H1 (cell line): ENCODE measurements at regions not wholly inside any gene's neighbourhood (a gene's known extent, or its start where the extent isn't known, plus 50 kb on each side); places are given as distances from the start of the nearest gene placed in this dataset.

Experiments
- CTCF ChIA-PET: fragments of 300-600 bp; sonication (Branson Sonifier 250); formaldehyde crosslinking; loops from one replicate; lab custom pipeline; 2021; ENCODE audit not compliant: partially characterized antibody; lab: Charles Lee
- POLR2A ChIA-PET: fragments of 300-600 bp; sonication (Branson Sonifier 250); formaldehyde crosslinking; loops from one replicate; lab custom pipeline; 2021; ENCODE audit warnings: inconsistent platforms; ENCODE audit not compliant: partially characterized antibody; lab: Charles Lee
- DNase-seq, 2 experiments: peaks; one replicate each; pipeline versions ENCODE4 v3.0.0 to v3.0.0-alpha.2; 2010 to 2022; ENCODE audit warnings: low spot score in 2 of 2, low read depth in 1 of 2, mixed read lengths in 1 of 2
- FAIRE-seq: peaks from 2 replicates; lab custom pipeline; 2011; peaks lifted over from hg19 to GRCh38; lab: Jason Lieb, UNC
- H2AFZ ChIP-seq: 2 replicates; pipeline ENCODE4 v1.8.1; 2012; ENCODE audit warnings: low read length, inconsistent platforms
- H2AK5ac ChIP-seq: 2 replicates; pipeline ENCODE4 v1.6.1; 2013; ENCODE audit warnings: low read depth, low read length
- H2BK120ac ChIP-seq: replicated peaks from 2 replicates; pipeline ENCODE3; 2013; ENCODE audit warnings: low read depth, low read length, inconsistent platforms
- H2BK12ac ChIP-seq: 2 replicates; pipeline ENCODE4 v1.6.1; 2013; ENCODE audit warnings: low read depth, low read length
- H2BK15ac ChIP-seq: 2 replicates; pipeline ENCODE4 v1.6.1; 2013; ENCODE audit warnings: low read length
- H2BK20ac ChIP-seq: 2 replicates; pipeline ENCODE4 v1.6.1; 2013; ENCODE audit warnings: low read length
- H2BK5ac ChIP-seq: 2 replicates; pipeline ENCODE4 v1.6.1; 2013; ENCODE audit warnings: low read depth, low read length
- H3K14ac ChIP-seq: 2 replicates; pipeline ENCODE4 v1.6.1; 2013; ENCODE audit warnings: inconsistent platforms; ENCODE audit not compliant: insufficient read length
- H3K18ac ChIP-seq: 2 replicates; pipeline ENCODE4 v1.6.1; 2013; ENCODE audit warnings: low read length; ENCODE audit errors: extremely low read depth
- H3K23ac ChIP-seq: 2 replicates; pipeline ENCODE4 v1.6.1; 2013; ENCODE audit warnings: inconsistent platforms; ENCODE audit not compliant: insufficient read length
- H3K23me2 ChIP-seq: 2 replicates; pipeline ENCODE4 v1.6.1; 2013; ENCODE audit warnings: low read depth, low read length
- H3K27ac ChIP-seq: 2 replicates; pipeline ENCODE4 v1.6.1; 2011; ENCODE audit warnings: low read depth, low read length, inconsistent platforms
- H3K27me3 ChIP-seq, 4 experiments: replicated peaks in 1 of 4; 1 replicate in 1 of 4; 2 replicates in 3 of 4; pipeline versions ENCODE4 v1.6.1 to v1.8.1; 2011 to 2013; ENCODE audit warnings: low read length in 3 of 4, mild to moderate bottlenecking in 3 of 4, inconsistent platforms in 2 of 4, mixed read lengths in 2 of 4, moderate library complexity in 1 of 4; ENCODE audit not compliant: control insufficient read depth in 3 of 4, insufficient read depth in 3 of 4; ENCODE audit errors: extremely low read depth in 1 of 4
- H3K36me3 ChIP-seq, 4 experiments: 2 replicates each; pipeline versions ENCODE4 v1.6.1 to v1.8.1; 2011 to 2013; ENCODE audit warnings: mild to moderate bottlenecking in 4 of 4, low read length in 3 of 4, moderate library complexity in 2 of 4, control low read depth in 1 of 4, inconsistent platforms in 1 of 4; ENCODE audit not compliant: insufficient read depth in 4 of 4, control insufficient read depth in 2 of 4
- H3K4ac ChIP-seq: replicated peaks from 2 replicates; pipeline ENCODE3; 2013; ENCODE audit warnings: low read length, low read depth, mixed read lengths, inconsistent platforms; ENCODE audit not compliant: insufficient read length
- H3K4me1 ChIP-seq, 4 experiments: replicated peaks in 1 of 4; 1 replicate in 1 of 4; 2 replicates in 3 of 4; pipeline versions ENCODE4 v1.6.1 to v1.8.1; 2011 to 2013; ENCODE audit warnings: low read length in 3 of 4, inconsistent platforms in 2 of 4, mixed read lengths in 1 of 4; ENCODE audit not compliant: insufficient read depth in 4 of 4, control insufficient read depth in 3 of 4
- H3K4me2 ChIP-seq, 2 experiments: 2 replicates each; pipeline versions ENCODE4 v1.6.1 to v1.8.1; 2011 to 2013; ENCODE audit warnings: low read depth in 2 of 2, low read length in 2 of 2, control low read depth in 1 of 2, inconsistent platforms in 1 of 2, mild to moderate bottlenecking in 1 of 2; ENCODE audit not compliant: insufficient read depth in 1 of 2
- H3K4me3 ChIP-seq, 4 experiments: fragments of 200-600, 300-600 bp in 1 of 4; sonication (generic), shearing (Covaris generic), sonication (Bioruptor Twin) in 1 of 4; 2 replicates each; pipeline versions ENCODE4 v1.5.1 to v1.8.1; 2011 to 2016; ENCODE audit warnings: low read length in 4 of 4, low read depth in 3 of 4, control low read depth in 2 of 4, inconsistent platforms in 2 of 4, mild to moderate bottlenecking in 2 of 4, mixed read lengths in 1 of 4, moderate library complexity in 1 of 4; ENCODE audit not compliant: insufficient read depth in 2 of 4; ENCODE audit errors: extremely low read depth in 1 of 4
- H3K56ac ChIP-seq: replicated peaks from 2 replicates; pipeline ENCODE3; 2013; ENCODE audit warnings: low read depth, mild to moderate bottlenecking, mixed read lengths, low read length, inconsistent platforms; ENCODE audit not compliant: insufficient read length
- H3K79me1 ChIP-seq: 2 replicates; pipeline ENCODE4 v1.6.1; 2013; ENCODE audit warnings: low read depth, low read length, control low read depth
- H3K79me2 ChIP-seq, 2 experiments: 2 replicates each; pipeline versions ENCODE4 v1.6.1 to v1.8.1; 2012 to 2013; ENCODE audit warnings: low read length in 2 of 2, mild to moderate bottlenecking in 2 of 2, inconsistent platforms in 1 of 2; ENCODE audit not compliant: insufficient read depth in 2 of 2, control insufficient read depth in 1 of 2
- H3K9ac ChIP-seq, 4 experiments: replicated peaks in 1 of 4; 1 replicate in 1 of 4; 2 replicates in 3 of 4; pipeline versions ENCODE4 v1.6.1 to v1.8.1; 2011 to 2013; ENCODE audit warnings: low read depth in 3 of 4, low read length in 3 of 4, control low read depth in 2 of 4, mild to moderate bottlenecking in 2 of 4, moderate library complexity in 2 of 4, inconsistent platforms in 1 of 4; ENCODE audit errors: extremely low read depth in 1 of 4
- H3K9me3 ChIP-seq, 2 experiments: 2 replicates each; pipeline versions ENCODE4 v1.6.1 to v1.8.1; 2012 to 2013; ENCODE audit warnings: mild to moderate bottlenecking in 2 of 2, moderate library complexity in 2 of 2, control low read depth in 1 of 2, inconsistent platforms in 1 of 2, low read depth in 1 of 2, low read length in 1 of 2, mixed read lengths in 1 of 2; ENCODE audit not compliant: insufficient read depth in 2 of 2
- H4K20me1 ChIP-seq, 2 experiments: replicated peaks in 1 of 2; 2 replicates each; pipeline versions ENCODE3 to v1.8.1; 2011 to 2013; ENCODE audit warnings: inconsistent platforms in 2 of 2, low read length in 2 of 2, mild to moderate bottlenecking in 1 of 2; ENCODE audit not compliant: insufficient read depth in 2 of 2, control insufficient read depth in 1 of 2
- H4K5ac ChIP-seq: 2 replicates; pipeline ENCODE4 v1.6.1; 2013; ENCODE audit warnings: low read length, low read depth, mixed read lengths, inconsistent platforms; ENCODE audit not compliant: insufficient read length
- H4K8ac ChIP-seq: 2 replicates; pipeline ENCODE4 v1.8.0; 2013; ENCODE audit warnings: mild to moderate bottlenecking, moderate library complexity, low read length, inconsistent platforms; ENCODE audit not compliant: insufficient read depth; ENCODE audit errors: extremely low read depth
- H4K91ac ChIP-seq: replicated peaks from 2 replicates; pipeline ENCODE3; 2013; ENCODE audit warnings: low read length, mixed read lengths, inconsistent platforms; ENCODE audit not compliant: insufficient read length
- ASH2L ChIP-seq: fragments of 200-600, 300-600 bp; sonication (generic); IDR thresholded peaks from one replicate; pipeline ENCODE4 v1.7.1; 2017; ENCODE audit warnings: low read length
- BCL11A ChIP-seq, 2 experiments: IDR thresholded peaks; one replicate each; pipeline ENCODE4 v1.6.1; 2011; ENCODE audit warnings: low read depth in 2 of 2, low read length in 2 of 2, mild to moderate bottlenecking in 2 of 2
- BRCA1 ChIP-seq: IDR thresholded peaks from 2 replicates; pipeline ENCODE4 v1.6.1; 2012; ENCODE audit warnings: low read depth, low read length, improper control_type of control experiment
- CHD2 ChIP-seq: IDR thresholded peaks from 2 replicates; pipeline ENCODE4 v1.6.1; 2012; ENCODE audit warnings: low read length, improper control_type of control experiment
- CREB1 ChIP-seq: IDR thresholded peaks from 2 replicates; pipeline ENCODE4 v1.6.1; 2012; ENCODE audit warnings: inconsistent platforms
- FOSL1 ChIP-seq: IDR thresholded peaks from 2 replicates; pipeline ENCODE4 v1.6.1; 2011; ENCODE audit warnings: mild to moderate bottlenecking, low read depth, low read length, moderate library complexity; ENCODE audit not compliant: insufficient read depth
- GABPA ChIP-seq: IDR thresholded peaks from 2 replicates; pipeline ENCODE4 v1.6.1; 2011; ENCODE audit warnings: mild to moderate bottlenecking, low read length, moderate library complexity, borderline replicate concordance; ENCODE audit not compliant: insufficient read depth
- NANOG ChIP-seq: IDR thresholded peaks from 2 replicates; pipeline ENCODE4 v1.6.1; 2011; ENCODE audit warnings: low read length, low read depth, mild to moderate bottlenecking, inconsistent platforms; ENCODE audit not compliant: insufficient read depth, poor library complexity, severe bottlenecking
- POLR2AphosphoS5 ChIP-seq: IDR thresholded peaks from 2 replicates; pipeline ENCODE4 v1.6.1; 2011; ENCODE audit warnings: low read depth, low read length
- POU5F1 ChIP-seq: IDR thresholded peaks from 2 replicates; pipeline ENCODE4 v1.6.1; 2011; ENCODE audit warnings: low read depth, mild to moderate bottlenecking, low read length, moderate library complexity
- SIRT6 ChIP-seq: IDR thresholded peaks from one replicate; pipeline ENCODE4 v1.7.1; 2012; ENCODE audit warnings: low read length, inconsistent platforms
- SIX5 ChIP-seq: IDR thresholded peaks from 2 replicates; pipeline ENCODE4 v1.6.1; 2011; ENCODE audit warnings: mild to moderate bottlenecking, low read depth, low read length
- SP2 ChIP-seq: IDR thresholded peaks from 2 replicates; pipeline ENCODE4 v1.6.1; 2012; ENCODE audit warnings: mild to moderate bottlenecking, low read length, inconsistent platforms
- SP4 ChIP-seq: IDR thresholded peaks from 2 replicates; pipeline ENCODE4 v1.6.1; 2012; ENCODE audit warnings: low read length, inconsistent platforms
- TAF7 ChIP-seq: optimal IDR thresholded peaks from 2 replicates; pipeline ENCODE3; 2011; ENCODE audit warnings: low read depth, mild to moderate bottlenecking, inconsistent platforms, low read length, moderate library complexity, borderline replicate concordance
- TEAD4 ChIP-seq: IDR thresholded peaks from 2 replicates; pipeline ENCODE4 v1.6.1; 2012; ENCODE audit warnings: low read depth, low read length, inconsistent platforms, mixed read lengths
- WGBS, 2 experiments: shearing (Covaris generic) in 1 of 2; methylation state at CpG; one replicate each; pipeline versions ENCODE4 v1.1.6 to v1.1.7; 2013 to 2015; ENCODE audit warnings: low lambda C conversion rate in 2 of 2, mixed read lengths in 2 of 2, inconsistent platforms in 1 of 2, low coverage in 1 of 2, missing lambda C conversion rate in 1 of 2; ENCODE audit not compliant: insufficient replicate concordance in 2 of 2, insufficient coverage in 1 of 2, insufficient read length in 1 of 2; ENCODE audit errors: extremely low coverage in 1 of 2, missing lambda C conversion rate in 1 of 2; 5-methylcytosine and 5-hydroxymethylcytosine counted together
- TF ChIP-seq, protein P1 (sequence below): IDR thresholded peaks from 2 replicates; pipeline ENCODE4 v1.6.1; 2011; ENCODE audit warnings: low read length, improper control_type of control experiment

DNA sequence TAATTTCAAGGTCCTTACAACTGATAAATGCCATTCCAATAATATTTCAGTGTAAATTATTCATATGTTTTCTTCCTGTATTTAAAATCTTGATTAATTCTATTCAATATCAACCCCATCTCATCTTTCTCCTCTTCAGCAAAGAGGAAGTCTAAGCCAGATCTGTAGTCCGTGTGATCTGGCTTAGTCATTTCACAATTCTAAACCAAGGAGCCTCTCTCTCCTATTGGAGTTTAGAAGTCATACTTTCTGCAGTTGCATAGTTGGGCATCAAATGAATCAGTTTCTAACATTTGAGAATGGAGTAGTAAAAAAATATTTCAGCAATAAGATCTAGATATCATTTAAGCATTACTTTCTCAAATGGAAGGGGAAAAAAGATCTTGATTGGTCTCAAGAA is 354.9 kb downstream of the JRKL start:
- FAIRE-seq, result no peak
- Histone ChIP-seq H2BK20ac (no peak overlapping the region), H4K20me1 (no peaks in the 10 kb centered on the region), H3K27me3 (no peaks in the 10 kb centered on the region), H3K4me3 (no peak overlapping the region), H2BK5ac (no peak overlapping the region), H3K23me2 (no peaks in the 10 kb centered on the region), H3K4me1 (no peaks in the 10 kb centered on the region), H2AK5ac (no peak overlapping the region), H3K4ac (no peak overlapping the region), H3K18ac (no peak overlapping the region), H3K4me2 (no peak overlapping the region), H2BK12ac (no peak overlapping the region), H4K8ac (no peak overlapping the region), H3K79me1 (no peaks in the 10 kb centered on the region), H3K36me3 (no peaks in the 10 kb centered on the region), H4K91ac (no peak overlapping the region), H2AFZ (no peak overlapping the region), H3K9ac (no peak overlapping the region), H3K79me2 (no peaks in the 10 kb centered on the region), H3K56ac (no peak overlapping the region), H3K23ac (no peak overlapping the region), H3K9me3 (no peaks in the 10 kb centered on the region), H3K27ac (no peak overlapping the region), H2BK15ac (no peak overlapping the region), H3K14ac (no peak overlapping the region), H2BK120ac (no peak overlapping the region), H4K5ac (no peak overlapping the region)
- POLR2A ChIA-PET, result no interaction called here
- CTCF ChIA-PET, result no interaction called here
- no peak for DNase-seq
- 95% methylated on average over 1 of the region's 1 CpG; no CpG with 5 or more reads in 1 of the 2 experiments for WGBS, 2 experiments
- TF ChIP-seq CHD2 (no peak), NANOG (no peak), POLR2AphosphoS5 (no peak), SIX5 (no peak), CREB1 (no peak), GABPA (no peak), SP2 (no peak), SIRT6 (no peak), ASH2L (no peak), FOSL1 (no peak), POU5F1 (no peak), TAF7 (no peak), SP4 (no peak), TEAD4 (no peak), BRCA1 (no peak), BCL11A (IDR thresholded peaks at IDR 0.05; ENCODE audit: low read depth in 2 of 2, low read length in 2 of 2) (no peak)
- TF ChIP-seq, protein P1, sequence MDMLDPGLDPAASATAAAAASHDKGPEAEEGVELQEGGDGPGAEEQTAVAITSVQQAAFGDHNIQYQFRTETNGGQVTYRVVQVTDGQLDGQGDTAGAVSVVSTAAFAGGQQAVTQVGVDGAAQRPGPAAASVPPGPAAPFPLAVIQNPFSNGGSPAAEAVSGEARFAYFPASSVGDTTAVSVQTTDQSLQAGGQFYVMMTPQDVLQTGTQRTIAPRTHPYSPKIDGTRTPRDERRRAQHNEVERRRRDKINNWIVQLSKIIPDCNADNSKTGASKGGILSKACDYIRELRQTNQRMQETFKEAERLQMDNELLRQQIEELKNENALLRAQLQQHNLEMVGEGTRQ, result no peak
